HG03457 (cell line): ENCODE measurements at regions not wholly inside any gene's neighbourhood (a gene's known extent, or its start where the extent isn't known, plus 50 kb on each side); places are given as distances from the start of the nearest gene placed in this dataset.

Experiments
- ATAC-seq: cut with Tn5 transposase; IDR thresholded peaks from one replicate; pipeline ENCODE4 v1.9.1; 2021; ENCODE audit warnings: moderate number of reproducible peaks; ENCODE audit not compliant: unreplicated experiment

- ATAC-seq = no peak
Measured at GRCh38 chr1:193367863-193368262, 181.4 kb upstream of the B3GALT2 start.

- no peak for ATAC-seq
Measured at GRCh38 chr1:193366764-193367507, 180.5 kb upstream of the B3GALT2 start.

GRCh38 chr1:193365966-193366365 is 179.6 kb upstream of the B3GALT2 start:
- no peak for ATAC-seq

- ATAC-seq = no peak
Measured at GRCh38 chr1:193359631-193360030, 173.2 kb upstream of the B3GALT2 start.

- ATAC-seq = no peak
Measured at GRCh38 chr1:193358419-193358818, 172.0 kb upstream of the B3GALT2 start.

- no peak for ATAC-seq
Measured at GRCh38 chr1:193356249-193356648, 169.8 kb upstream of the B3GALT2 start.

- ATAC-seq = no peak
Measured at GRCh38 chr1:193355626-193356025, 169.2 kb upstream of the B3GALT2 start.

- ATAC-seq = no peak
Measured at GRCh38 chr1:193355178-193355577, 168.8 kb upstream of the B3GALT2 start.

- ATAC-seq = no peak
Measured at GRCh38 chr1:193348769-193349535, 162.5 kb upstream of the B3GALT2 start.

- ATAC-seq = no peak
Measured at GRCh38 chr1:193348091-193348768, 161.8 kb upstream of the B3GALT2 start.

GRCh38 chr1:193346085-193346484 is 159.7 kb upstream of the B3GALT2 start:
- ATAC-seq = no peak

GRCh38 chr1:193342811-193343210 is 156.4 kb upstream of the B3GALT2 start:
- ATAC-seq = no peak

- ATAC-seq = no peak
Measured at GRCh38 chr1:193340331-193340730, 153.9 kb upstream of the B3GALT2 start.

- ATAC-seq = no peak
Measured at GRCh38 chr1:193339401-193339800, 153.0 kb upstream of the B3GALT2 start.

GRCh38 chr1:193338194-193338593 is 151.8 kb upstream of the B3GALT2 start:
- ATAC-seq = no peak

GRCh38 chr1:193335806-193336428 is 149.5 kb upstream of the B3GALT2 start:
- no peak for ATAC-seq

GRCh38 chr1:193333166-193333565 is 146.8 kb upstream of the B3GALT2 start:
- ATAC-seq = no peak

- no peak for ATAC-seq
Measured at GRCh38 chr1:193326296-193326695, 139.9 kb upstream of the B3GALT2 start.

- no peak for ATAC-seq
Measured at GRCh38 chr1:193325771-193326170, 139.4 kb upstream of the B3GALT2 start.

GRCh38 chr1:193325042-193325441 is 138.6 kb upstream of the B3GALT2 start:
- no peak for ATAC-seq

- no peak for ATAC-seq
Measured at GRCh38 chr1:193322211-193322610, 135.8 kb upstream of the B3GALT2 start.
